GM12873 (cell line): ENCODE measurements at regions not wholly inside any gene's neighbourhood (a gene's known extent, or its start where the extent isn't known, plus 50 kb on each side); places are given as distances from the start of the nearest gene placed in this dataset.

Source experiments
- TF ChIP-seq, protein P1 (sequence below): IDR thresholded peaks from 2 replicates; pipeline ENCODE4 v1.5.1; 2012; ENCODE audit warnings: low read depth, mild to moderate bottlenecking, moderate library complexity, low read length, control low read depth; ENCODE audit not compliant: insufficient read depth; ENCODE audit errors: missing control alignments

DNA sequence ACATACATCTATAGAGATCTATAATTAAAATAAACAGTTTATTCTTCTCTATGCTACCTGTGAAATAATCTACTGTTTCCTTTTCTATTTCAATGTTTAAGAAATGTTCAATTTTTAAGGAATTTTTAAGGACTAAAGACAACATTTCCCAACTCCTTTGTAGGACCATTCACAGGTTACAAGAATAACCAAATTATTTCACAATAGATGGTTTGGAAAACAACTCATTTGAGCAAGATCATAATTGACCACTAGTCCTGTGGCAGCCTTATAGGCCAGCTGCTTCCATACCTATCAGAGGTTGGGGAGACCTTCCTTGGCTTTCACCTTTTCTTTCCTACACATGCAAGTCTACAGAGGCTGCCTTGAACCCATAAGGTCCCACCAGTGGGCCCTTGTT, 193.7 kb downstream of the TTC39B start:
- TF ChIP-seq, protein P1, sequence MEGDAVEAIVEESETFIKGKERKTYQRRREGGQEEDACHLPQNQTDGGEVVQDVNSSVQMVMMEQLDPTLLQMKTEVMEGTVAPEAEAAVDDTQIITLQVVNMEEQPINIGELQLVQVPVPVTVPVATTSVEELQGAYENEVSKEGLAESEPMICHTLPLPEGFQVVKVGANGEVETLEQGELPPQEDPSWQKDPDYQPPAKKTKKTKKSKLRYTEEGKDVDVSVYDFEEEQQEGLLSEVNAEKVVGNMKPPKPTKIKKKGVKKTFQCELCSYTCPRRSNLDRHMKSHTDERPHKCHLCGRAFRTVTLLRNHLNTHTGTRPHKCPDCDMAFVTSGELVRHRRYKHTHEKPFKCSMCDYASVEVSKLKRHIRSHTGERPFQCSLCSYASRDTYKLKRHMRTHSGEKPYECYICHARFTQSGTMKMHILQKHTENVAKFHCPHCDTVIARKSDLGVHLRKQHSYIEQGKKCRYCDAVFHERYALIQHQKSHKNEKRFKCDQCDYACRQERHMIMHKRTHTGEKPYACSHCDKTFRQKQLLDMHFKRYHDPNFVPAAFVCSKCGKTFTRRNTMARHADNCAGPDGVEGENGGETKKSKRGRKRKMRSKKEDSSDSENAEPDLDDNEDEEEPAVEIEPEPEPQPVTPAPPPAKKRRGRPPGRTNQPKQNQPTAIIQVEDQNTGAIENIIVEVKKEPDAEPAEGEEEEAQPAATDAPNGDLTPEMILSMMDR = no peak

DNA sequence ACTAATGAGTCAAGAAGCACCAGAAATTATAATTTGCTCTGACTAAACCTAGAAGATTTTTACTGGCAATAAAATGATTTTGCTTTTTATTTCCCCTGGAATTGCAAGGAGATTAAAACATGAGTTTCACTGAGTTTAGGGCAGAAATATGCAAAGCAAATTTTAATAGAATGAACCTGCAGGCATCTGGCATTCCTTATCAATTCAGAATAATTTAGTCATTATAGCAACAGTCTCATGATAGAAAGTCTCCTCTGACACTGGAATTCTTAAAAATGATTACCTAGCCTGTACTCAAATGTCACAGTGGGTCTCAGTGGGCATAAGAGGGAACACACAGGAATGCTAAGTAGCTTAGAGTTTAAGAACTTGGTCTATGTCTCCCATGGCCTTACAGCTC, 195.9 kb downstream of the TTC39B start:
- TF ChIP-seq, protein P1 = no peak

DNA sequence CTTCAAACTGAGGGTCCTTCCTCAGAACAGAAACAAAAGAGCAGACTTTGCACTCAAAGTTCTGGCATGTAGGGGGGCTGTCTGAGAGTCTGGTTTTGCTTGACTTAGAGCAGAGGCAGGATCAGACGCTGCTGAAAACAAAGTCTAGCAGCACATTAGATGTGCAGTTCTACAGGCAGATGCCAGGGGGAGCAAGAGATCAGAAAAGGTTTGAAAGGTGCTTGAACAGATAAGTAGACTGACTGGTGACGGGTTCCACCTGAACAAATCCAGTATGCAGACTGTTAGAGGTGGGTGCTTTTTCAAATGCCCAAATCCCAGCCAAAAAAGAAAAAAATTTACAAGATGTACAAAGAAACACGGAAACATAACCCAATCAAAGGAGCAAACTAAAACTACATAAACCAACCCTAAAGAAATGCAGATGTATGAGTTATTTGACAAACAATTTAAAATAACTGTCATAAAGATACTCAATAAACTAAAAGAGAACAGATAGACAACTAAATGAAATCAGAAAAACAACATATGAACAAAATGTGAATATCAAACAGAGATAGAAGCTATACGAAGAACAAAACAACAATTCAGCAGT, 194.7 kb upstream of the FREM1 start:
- TF ChIP-seq, protein P1 = peak; percentile 89

DNA sequence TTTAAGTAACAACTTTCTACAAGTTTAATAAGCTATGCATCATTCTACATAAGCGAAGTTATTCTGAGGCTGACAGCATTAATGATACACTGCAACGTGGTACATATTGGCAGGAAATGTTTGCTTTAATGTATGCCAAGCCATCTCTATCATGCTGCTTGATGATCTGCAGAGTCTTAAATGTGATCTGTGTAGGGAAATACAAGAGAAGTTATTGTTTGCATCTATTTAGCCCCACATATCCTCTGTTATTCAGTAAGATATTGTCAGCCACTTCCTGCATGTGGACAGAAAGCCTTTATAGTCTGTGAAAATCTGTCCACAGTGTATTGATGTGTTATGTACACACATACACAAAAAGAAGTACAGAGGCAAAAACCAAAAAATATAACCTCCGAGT, 193.1 kb upstream of the FREM1 start:
- TF ChIP-seq, protein P1 = no peak

DNA sequence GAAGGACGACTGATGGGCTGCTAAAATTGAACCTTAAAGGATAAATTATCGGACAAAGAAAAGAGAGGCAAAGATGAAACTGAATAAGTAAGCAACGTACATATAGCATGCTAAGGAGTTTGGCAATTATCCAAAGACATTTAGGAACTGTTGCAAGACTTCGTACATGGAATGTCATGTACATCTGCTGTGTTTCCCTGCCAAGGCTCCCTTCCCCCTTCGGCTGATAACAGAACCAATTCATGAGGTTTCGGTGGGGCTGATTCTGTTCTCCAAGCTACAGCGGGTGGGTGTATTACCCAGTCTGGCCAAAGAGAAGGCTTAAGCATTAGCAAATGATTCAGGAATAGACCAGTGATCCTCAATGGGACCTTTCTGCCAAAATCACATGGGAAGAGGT, 190.9 kb upstream of the FREM1 start:
- TF ChIP-seq, protein P1 = no peak

DNA sequence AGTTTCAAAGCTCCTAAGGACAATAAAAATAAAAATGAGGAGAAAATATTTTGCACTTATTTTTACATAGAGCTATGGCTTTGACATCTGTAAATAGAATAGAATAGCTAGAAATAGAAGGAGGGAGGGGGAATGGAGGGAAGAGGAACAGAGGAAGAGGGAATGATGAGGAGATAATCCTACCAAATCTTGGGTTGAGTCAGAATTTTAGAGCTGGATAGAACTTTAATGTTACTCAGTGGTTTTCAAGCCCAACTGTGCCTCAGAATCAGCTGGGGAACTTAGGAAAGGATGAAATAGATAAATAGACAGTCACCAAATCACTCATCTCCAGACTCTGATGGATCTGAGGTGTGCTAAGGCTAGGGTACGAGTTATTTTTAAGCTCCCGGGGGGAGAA, 190.3 kb upstream of the FREM1 start:
- TF ChIP-seq, protein P1 = no peak

DNA sequence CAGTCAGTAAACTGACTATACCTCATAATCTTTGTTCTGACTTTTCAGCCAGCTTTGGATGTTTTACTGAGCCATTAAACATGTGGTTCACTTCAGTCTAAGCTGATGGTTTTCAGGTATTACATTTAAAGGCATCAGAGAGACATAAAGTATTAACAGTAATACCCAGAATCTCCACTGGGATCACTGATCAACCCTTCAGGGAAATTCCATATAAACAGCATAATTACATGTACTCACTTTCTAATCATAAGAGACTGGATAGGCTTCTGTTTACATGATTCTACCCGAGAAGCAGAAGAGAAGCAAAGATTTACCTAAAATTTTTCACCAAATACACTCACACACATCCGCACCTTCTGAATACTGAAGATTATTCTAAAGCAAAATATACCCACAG, 186.7 kb upstream of the FREM1 start:
- TF ChIP-seq, protein P1 = no peak
